HepG2 (cell line): ENCODE measurements at regions not wholly inside any gene's neighbourhood (a gene's known extent, or its start where the extent isn't known, plus 50 kb on each side); places are given as distances from the start of the nearest gene placed in this dataset.

Experiments
- ELF1 ChIP-seq: sonication (generic); formaldehyde crosslinking; IDR thresholded peaks from 2 replicates; pipeline ENCODE4 v1.4.0; 2020; ENCODE audit warnings: missing genetic modification reagents
- NFYB ChIP-seq: sonication (generic); formaldehyde crosslinking; IDR thresholded peaks from 2 replicates; pipeline ENCODE4 v1.4.0; 2020; ENCODE audit warnings: missing genetic modification reagents
- RFX1 ChIP-seq: fragments of 450-650 bp; IDR thresholded peaks from 2 replicates; pipeline ENCODE4 v1.6.1; 2017
- TF ChIP-seq, protein P1 (sequence below): IDR thresholded peaks from 2 replicates; pipeline ENCODE4 v1.6.1; 2016

DNA sequence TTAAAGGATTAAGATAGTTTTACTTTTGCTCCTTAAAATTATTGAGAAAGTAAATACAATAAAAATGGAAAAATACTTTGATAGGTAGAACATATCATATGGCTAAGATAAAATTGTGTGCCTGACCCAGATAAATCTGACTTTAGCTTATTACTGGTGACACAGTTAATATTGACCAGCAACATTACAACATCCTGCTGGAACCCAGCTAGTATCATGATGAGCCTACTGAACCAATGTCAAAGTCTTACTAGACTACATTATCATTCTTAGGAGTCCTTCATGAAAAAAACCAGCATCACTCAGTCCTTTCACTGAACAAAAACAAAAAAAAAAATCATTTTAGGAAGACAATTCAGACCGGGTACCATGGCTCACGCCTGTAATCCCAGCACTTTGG is 164.8 kb upstream of the CDK1 start:
- TF ChIP-seq ELF1 (CRISPR knock-in tag) (no peak), RFX1 (no peak), NFYB (CRISPR knock-in tag) (no peak)
- TF ChIP-seq, protein P1, sequence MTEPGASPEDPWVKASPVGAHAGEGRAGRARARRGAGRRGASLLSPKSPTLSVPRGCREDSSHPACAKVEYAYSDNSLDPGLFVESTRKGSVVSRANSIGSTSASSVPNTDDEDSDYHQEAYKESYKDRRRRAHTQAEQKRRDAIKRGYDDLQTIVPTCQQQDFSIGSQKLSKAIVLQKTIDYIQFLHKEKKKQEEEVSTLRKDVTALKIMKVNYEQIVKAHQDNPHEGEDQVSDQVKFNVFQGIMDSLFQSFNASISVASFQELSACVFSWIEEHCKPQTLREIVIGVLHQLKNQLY (CRISPR knock-in tag) = no peak
